ENCODE measurements at regions not wholly inside any gene's neighbourhood (a gene's known extent, or its start where the extent isn't known, plus 50 kb on each side); places are given as distances from the start of the nearest gene placed in this dataset.

GRCh38 chr7:42485301-42485766 is 248.3 kb upstream of the GLI3 start:
- H2AK5ac ChIP-seq (ENCODE audit: low read depth, low read length): no peak overlapping the region
- H2AFZ ChIP-seq (ENCODE audit: low read length): no peak overlapping the region
- TF ChIP-seq ATF2 (IDR thresholded peaks at IDR 0.05; ENCODE audit: low read length): no peak
- TF ChIP-seq, protein P1, sequence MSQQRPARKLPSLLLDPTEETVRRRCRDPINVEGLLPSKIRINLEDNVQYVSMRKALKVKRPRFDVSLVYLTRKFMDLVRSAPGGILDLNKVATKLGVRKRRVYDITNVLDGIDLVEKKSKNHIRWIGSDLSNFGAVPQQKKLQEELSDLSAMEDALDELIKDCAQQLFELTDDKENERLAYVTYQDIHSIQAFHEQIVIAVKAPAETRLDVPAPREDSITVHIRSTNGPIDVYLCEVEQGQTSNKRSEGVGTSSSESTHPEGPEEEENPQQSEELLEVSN (IDR thresholded peaks at IDR 0.05): no peak
- TF ChIP-seq, protein P2, sequence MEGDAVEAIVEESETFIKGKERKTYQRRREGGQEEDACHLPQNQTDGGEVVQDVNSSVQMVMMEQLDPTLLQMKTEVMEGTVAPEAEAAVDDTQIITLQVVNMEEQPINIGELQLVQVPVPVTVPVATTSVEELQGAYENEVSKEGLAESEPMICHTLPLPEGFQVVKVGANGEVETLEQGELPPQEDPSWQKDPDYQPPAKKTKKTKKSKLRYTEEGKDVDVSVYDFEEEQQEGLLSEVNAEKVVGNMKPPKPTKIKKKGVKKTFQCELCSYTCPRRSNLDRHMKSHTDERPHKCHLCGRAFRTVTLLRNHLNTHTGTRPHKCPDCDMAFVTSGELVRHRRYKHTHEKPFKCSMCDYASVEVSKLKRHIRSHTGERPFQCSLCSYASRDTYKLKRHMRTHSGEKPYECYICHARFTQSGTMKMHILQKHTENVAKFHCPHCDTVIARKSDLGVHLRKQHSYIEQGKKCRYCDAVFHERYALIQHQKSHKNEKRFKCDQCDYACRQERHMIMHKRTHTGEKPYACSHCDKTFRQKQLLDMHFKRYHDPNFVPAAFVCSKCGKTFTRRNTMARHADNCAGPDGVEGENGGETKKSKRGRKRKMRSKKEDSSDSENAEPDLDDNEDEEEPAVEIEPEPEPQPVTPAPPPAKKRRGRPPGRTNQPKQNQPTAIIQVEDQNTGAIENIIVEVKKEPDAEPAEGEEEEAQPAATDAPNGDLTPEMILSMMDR (IDR thresholded peaks at IDR 0.05; ENCODE audit: control extremely low read depth in 1 of 3, insufficient read depth in 1 of 3, low read depth in 1 of 3, low read length in 3 of 3): no peak
- no peak for TF ChIP-seq SP2 (IDR thresholded peaks at IDR 0.05; ENCODE audit: low read length)
- no peak for TF ChIP-seq SIX5 (IDR thresholded peaks at IDR 0.05; ENCODE audit: low read depth, low read length)
- TF ChIP-seq SIRT6 (IDR thresholded peaks at IDR 0.05; ENCODE audit: low read length): no peak
- TF ChIP-seq SRF (IDR thresholded peaks at IDR 0.05; ENCODE audit: low read depth, low read length): no peak
- TF ChIP-seq HDAC2 (IDR thresholded peaks at IDR 0.05; ENCODE audit: borderline replicate concordance in 1 of 2, low read depth in 2 of 2, low read length in 2 of 2): no peak
- no peak for TF ChIP-seq RAD21 (IDR thresholded peaks at IDR 0.05 in 1 of 2, conservative IDR thresholded peaks at IDR 0.05 in 1 of 2; ENCODE audit: low read depth in 2 of 2, low read length in 2 of 2)

More at GRCh38 chr7:42485301-42485766, 248.3 kb upstream of the GLI3 start:
- Histone ChIP-seq H3K56ac (replicated peaks; ENCODE audit: insufficient read length, low read depth, low read length) (no peak overlapping the region), H3K4me1 (replicated peaks in 1 of 4; ENCODE audit: control insufficient read depth in 3 of 4, insufficient read depth in 4 of 4, low read length in 3 of 4) (peaks cover 0 to 3% (median 0%) of the 10 kb centered on the region in 4 experiments; a peak in 2 of 7 replicates), H2BK120ac (replicated peaks; ENCODE audit: low read depth, low read length) (no peak overlapping the region), H3K79me2 (ENCODE audit: control insufficient read depth in 1 of 2, insufficient read depth in 2 of 2, low read length in 2 of 2) (no peaks in the 10 kb centered on the region), H3K4ac (replicated peaks; ENCODE audit: insufficient read length, low read depth, low read length) (no peak overlapping the region), H2BK15ac (ENCODE audit: low read length) (no peak overlapping the region), H3K27ac (ENCODE audit: low read depth, low read length) (no peak overlapping the region), H3K4me2 (ENCODE audit: insufficient read depth in 1 of 2, low read depth in 2 of 2, low read length in 2 of 2) (no peak overlapping the region), H2BK12ac (ENCODE audit: low read depth, low read length) (no peak overlapping the region), H3K79me1 (ENCODE audit: low read depth, low read length) (no peaks in the 10 kb centered on the region), H3K23ac (ENCODE audit: insufficient read length) (no peak overlapping the region), H3K27me3 (replicated peaks in 1 of 4; ENCODE audit: control insufficient read depth in 3 of 4, extremely low read depth in 1 of 4, insufficient read depth in 3 of 4, low read length in 3 of 4) (no peaks in the 10 kb centered on the region), H3K14ac (ENCODE audit: insufficient read length) (no peak overlapping the region), H2BK20ac (ENCODE audit: low read length) (no peak overlapping the region), H3K4me3 (ENCODE audit: extremely low read depth in 1 of 4, insufficient read depth in 2 of 4, low read depth in 3 of 4, low read length in 4 of 4) (no peak overlapping the region), H3K9me3 (ENCODE audit: insufficient read depth in 2 of 2, low read depth in 1 of 2, low read length in 1 of 2) (no peaks in the 10 kb centered on the region), H4K5ac (ENCODE audit: insufficient read length, low read depth, low read length) (no peak overlapping the region), H3K9ac (replicated peaks in 1 of 4; ENCODE audit: extremely low read depth in 1 of 4, low read depth in 3 of 4, low read length in 3 of 4) (no peak overlapping the region), H3K18ac (ENCODE audit: extremely low read depth, low read length) (no peak overlapping the region), H4K20me1 (replicated peaks in 1 of 2; ENCODE audit: control insufficient read depth in 1 of 2, insufficient read depth in 2 of 2, low read length in 2 of 2) (no peaks in the 10 kb centered on the region), H3K36me3 (ENCODE audit: control insufficient read depth in 2 of 4, insufficient read depth in 4 of 4, low read length in 3 of 4) (no peaks in the 10 kb centered on the region), H2BK5ac (ENCODE audit: low read depth, low read length) (no peak overlapping the region), H4K8ac (ENCODE audit: extremely low read depth, insufficient read depth, low read length) (no peak overlapping the region), H3K23me2 (ENCODE audit: low read depth, low read length) (no peaks in the 10 kb centered on the region), H4K91ac (replicated peaks; ENCODE audit: insufficient read length, low read length) (no peak overlapping the region)
- DNase-seq (ENCODE audit: low read depth in 1 of 2, low spot score in 2 of 2) (no peak), FAIRE-seq (no peak)
- ChIA-PET POLR2A (ENCODE audit: partially characterized antibody) (no interaction called here), CTCF (ENCODE audit: partially characterized antibody) (interaction anchor here (1.5 kb wide), 1 partner anchor 508 kb away, joined by 3 read pairs; no protein-coding TSS in a partner anchor)

Data from H1 (cell line).